ENCODE measurements at regions not wholly inside any gene's neighbourhood (a gene's known extent, or its start where the extent isn't known, plus 50 kb on each side); places are given as distances from the start of the nearest gene placed in this dataset.

DNA sequence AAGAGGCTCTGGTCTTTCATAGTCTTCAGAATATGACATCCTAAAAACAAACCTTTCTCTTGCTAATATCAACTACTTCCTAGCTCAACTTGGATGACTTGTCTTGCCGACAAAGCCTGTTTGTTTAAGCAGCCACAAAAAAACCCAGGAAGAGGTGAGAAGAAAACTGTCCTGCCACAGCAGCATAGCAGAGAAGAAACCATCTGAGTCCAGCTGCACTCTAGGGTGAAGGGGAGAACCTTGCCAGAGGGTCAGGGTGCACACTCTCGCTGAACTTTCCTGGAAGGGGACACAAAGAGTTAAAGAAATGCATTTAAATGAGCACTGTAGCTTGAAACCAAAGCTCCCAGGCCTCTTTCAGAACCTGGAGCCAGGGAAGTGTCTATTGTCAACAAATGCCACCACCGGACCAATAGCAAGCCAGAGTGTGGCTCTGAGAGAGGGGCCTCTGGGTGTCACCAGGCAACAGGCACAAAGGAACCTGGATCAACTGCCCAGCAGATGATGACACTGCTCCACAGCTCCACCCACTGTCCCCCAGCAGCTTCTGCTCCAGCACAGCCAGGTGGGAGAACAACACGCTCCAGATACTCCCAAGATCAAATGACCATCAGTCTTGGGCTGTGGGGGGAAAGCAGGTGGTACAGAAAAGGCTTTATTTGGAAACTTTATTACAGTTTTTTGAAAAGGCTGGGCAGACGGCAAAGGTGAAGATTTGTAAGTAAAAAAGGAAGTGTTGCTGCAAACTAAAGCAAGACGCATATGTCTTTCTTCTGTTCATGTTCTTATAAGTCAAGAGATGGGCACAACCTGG, 105.7 kb downstream of the RASSF10 start:
- H3K36me3 ChIP-seq (ENCODE audit: control insufficient read depth, insufficient read depth, low read length): no peaks in the 10 kb centered on the region
- peak overlapping the region; percentile 68 for H3K27ac ChIP-seq (ENCODE audit: low read depth, low read length)
- H3K27me3 ChIP-seq (ENCODE audit: control insufficient read depth, insufficient read depth, low read length): no peaks in the 10 kb centered on the region
- peak in 4 of 6 donors; percentile 43 to 84 (median 71) for DNase-seq (ENCODE audit: low read depth in 4 of 6, low spot score in 6 of 6)
- WGBS (ENCODE audit: insufficient coverage): 62% methylated on average over 4 of the region's 6 CpGs
- H3K4me1 ChIP-seq (ENCODE audit: control insufficient read depth, insufficient read depth, low read length): peaks cover 23% of the 10 kb centered on the region
- H3K9me3 ChIP-seq (ENCODE audit: control insufficient read depth, insufficient read depth, low read length): no peaks in the 10 kb centered on the region
- no peak overlapping the region for H3K4me3 ChIP-seq (ENCODE audit: low read depth, low read length)

- no peaks in the 10 kb centered on the region for H3K27me3 ChIP-seq (ENCODE audit: control insufficient read depth, insufficient read depth, low read length)
- H3K36me3 ChIP-seq (ENCODE audit: control insufficient read depth, insufficient read depth, low read length): no peaks in the 10 kb centered on the region
- H3K4me3 ChIP-seq (ENCODE audit: low read depth, low read length): no peak overlapping the region
- peaks cover 23% of the 10 kb centered on the region for H3K4me1 ChIP-seq (ENCODE audit: control insufficient read depth, insufficient read depth, low read length)
- no peak for DNase-seq (ENCODE audit: low read depth in 4 of 6, low spot score in 6 of 6)
- no peaks in the 10 kb centered on the region for H3K9me3 ChIP-seq (ENCODE audit: control insufficient read depth, insufficient read depth, low read length)
- 0% methylated on average over 1 of the region's 1 CpG for WGBS (ENCODE audit: insufficient coverage)
- peak overlapping the region; percentile 68 for H3K27ac ChIP-seq (ENCODE audit: low read depth, low read length)
These were observed 106.2 kb downstream of the RASSF10 start for GRCh38 chr11:13115380-13115675.

DNA sequence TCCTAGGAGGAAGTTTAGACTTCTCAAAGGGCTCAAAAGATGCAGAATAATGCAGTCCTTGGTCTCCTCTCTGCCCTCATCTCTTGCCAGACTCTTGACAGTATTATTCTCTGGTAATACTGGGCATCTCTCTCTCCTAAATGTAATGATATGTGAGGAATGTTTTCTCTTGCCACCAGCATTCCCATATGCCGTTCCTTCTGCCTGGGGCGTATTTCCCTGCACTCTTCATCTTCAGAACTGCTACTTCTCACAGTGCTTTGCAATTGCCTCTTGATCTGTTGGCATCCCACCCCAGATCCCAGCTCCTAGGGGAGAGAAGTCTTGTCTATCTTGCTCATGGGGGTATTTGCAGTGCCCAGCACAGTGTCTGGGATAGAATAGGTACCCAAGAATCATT, 107.4 kb downstream of the RASSF10 start:
- H3K4me3 ChIP-seq (ENCODE audit: low read depth, low read length): no peak overlapping the region
- DNase-seq (ENCODE audit: low read depth in 4 of 6, low spot score in 6 of 6): no peak
- H3K27me3 ChIP-seq (ENCODE audit: control insufficient read depth, insufficient read depth, low read length): no peaks in the 10 kb centered on the region
- H3K36me3 ChIP-seq (ENCODE audit: control insufficient read depth, insufficient read depth, low read length): no peaks in the 10 kb centered on the region
- H3K27ac ChIP-seq (ENCODE audit: low read depth, low read length): no peak overlapping the region
- no peaks in the 10 kb centered on the region for H3K9me3 ChIP-seq (ENCODE audit: control insufficient read depth, insufficient read depth, low read length)
- no CpG with 5 or more reads among the region's 2 CpGs for WGBS (ENCODE audit: insufficient coverage)
- H3K4me1 ChIP-seq (ENCODE audit: control insufficient read depth, insufficient read depth, low read length): peaks cover 18% of the 10 kb centered on the region

GRCh38 chr11:13117344-13117743, 108.2 kb downstream of the RASSF10 start:
- no peak for DNase-seq (ENCODE audit: low read depth in 4 of 6, low spot score in 6 of 6)
- H3K36me3 ChIP-seq (ENCODE audit: control insufficient read depth, insufficient read depth, low read length): no peaks in the 10 kb centered on the region
- 0% methylated on average over 2 of the region's 4 CpGs for WGBS (ENCODE audit: insufficient coverage)
- no peaks in the 10 kb centered on the region for H3K27me3 ChIP-seq (ENCODE audit: control insufficient read depth, insufficient read depth, low read length)
- peaks cover 18% of the 10 kb centered on the region for H3K4me1 ChIP-seq (ENCODE audit: control insufficient read depth, insufficient read depth, low read length)
- no peak overlapping the region for H3K4me3 ChIP-seq (ENCODE audit: low read depth, low read length)
- no peaks in the 10 kb centered on the region for H3K9me3 ChIP-seq (ENCODE audit: control insufficient read depth, insufficient read depth, low read length)
- H3K27ac ChIP-seq (ENCODE audit: low read depth, low read length): no peak overlapping the region

- H3K27ac ChIP-seq (ENCODE audit: low read depth, low read length): no peak overlapping the region
- no peaks in the 10 kb centered on the region for H3K36me3 ChIP-seq (ENCODE audit: control insufficient read depth, insufficient read depth, low read length)
- no peaks in the 10 kb centered on the region for H3K27me3 ChIP-seq (ENCODE audit: control insufficient read depth, insufficient read depth, low read length)
- peaks cover 4% of the 10 kb centered on the region for H3K9me3 ChIP-seq (ENCODE audit: control insufficient read depth, insufficient read depth, low read length)
- WGBS (ENCODE audit: insufficient coverage): 83% methylated on average over 4 of the region's 5 CpGs
- H3K4me1 ChIP-seq (ENCODE audit: control insufficient read depth, insufficient read depth, low read length): peaks cover 16% of the 10 kb centered on the region
- DNase-seq (ENCODE audit: low read depth in 4 of 6, low spot score in 6 of 6): no peak
- no peak overlapping the region for H3K4me3 ChIP-seq (ENCODE audit: low read depth, low read length)
These were observed 109.1 kb downstream of the RASSF10 start for GRCh38 chr11:13118194-13118593.

DNA sequence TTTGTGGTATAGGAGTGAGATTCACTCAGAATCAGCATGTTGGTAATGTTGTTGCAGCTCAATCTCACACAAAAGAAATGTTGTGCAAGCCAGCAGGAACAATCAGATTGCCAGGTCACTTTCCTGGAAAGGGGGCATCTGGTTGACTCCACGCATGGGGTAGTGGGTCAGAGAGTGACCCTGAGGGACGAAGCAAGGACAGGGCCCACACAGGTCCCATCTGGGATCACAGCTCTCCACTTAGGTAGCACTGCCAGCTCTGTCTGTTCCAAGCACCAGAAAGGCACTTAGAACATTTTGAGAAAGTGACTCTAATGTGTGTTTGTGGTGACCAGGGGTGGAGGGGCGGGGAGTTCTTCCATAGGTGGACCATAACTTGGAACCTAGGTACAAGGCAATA, 109.5 kb downstream of the RASSF10 start:
- 94% methylated on average over 3 of the region's 3 CpGs for WGBS (ENCODE audit: insufficient coverage)
- Histone ChIP-seq H3K27ac (ENCODE audit: low read depth, low read length) (no peak overlapping the region), H3K36me3 (ENCODE audit: control insufficient read depth, insufficient read depth, low read length) (no peaks in the 10 kb centered on the region)

DNA sequence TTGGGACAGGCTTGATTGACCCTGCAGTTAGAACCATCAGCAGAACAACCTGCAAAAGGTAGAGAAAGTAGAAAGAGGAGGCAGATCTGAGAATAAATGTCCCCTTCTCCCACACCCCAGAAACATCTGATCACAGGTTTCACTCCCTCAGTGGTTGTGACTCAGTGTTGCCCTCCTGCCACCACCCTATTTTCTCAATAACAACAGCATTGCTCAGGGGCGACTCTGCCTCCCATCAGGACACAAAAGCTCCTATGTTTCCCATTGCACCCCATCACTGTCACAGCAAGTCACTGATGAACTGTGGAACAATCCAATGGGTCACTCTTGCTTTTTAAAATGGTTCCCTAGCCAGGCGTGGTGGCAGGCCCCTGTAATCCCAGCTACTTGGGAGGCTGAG, 110.2 kb downstream of the RASSF10 start:
- Histone ChIP-seq H3K36me3 (ENCODE audit: control insufficient read depth, insufficient read depth, low read length) (no peaks in the 10 kb centered on the region), H3K9me3 (ENCODE audit: control insufficient read depth, insufficient read depth, low read length) (peaks cover 5% of the 10 kb centered on the region), H3K27me3 (ENCODE audit: control insufficient read depth, insufficient read depth, low read length) (no peaks in the 10 kb centered on the region), H3K4me1 (ENCODE audit: control insufficient read depth, insufficient read depth, low read length) (peaks cover 5% of the 10 kb centered on the region), H3K4me3 (ENCODE audit: low read depth, low read length) (no peak overlapping the region), H3K27ac (ENCODE audit: low read depth, low read length) (no peak overlapping the region)
- WGBS (ENCODE audit: insufficient coverage): 100% methylated on average over 2 of the region's 2 CpGs
- DNase-seq (ENCODE audit: low read depth in 4 of 6, low spot score in 6 of 6): no peak

More for the DNA sequence above, 109.5 kb downstream of the RASSF10 start:
- H3K9me3 ChIP-seq (ENCODE audit: control insufficient read depth, insufficient read depth, low read length): peaks cover 5% of the 10 kb centered on the region
- no peak for DNase-seq (ENCODE audit: low read depth in 4 of 6, low spot score in 6 of 6)
- no peaks in the 10 kb centered on the region for H3K27me3 ChIP-seq (ENCODE audit: control insufficient read depth, insufficient read depth, low read length)
- no peak overlapping the region for H3K4me3 ChIP-seq (ENCODE audit: low read depth, low read length)
- H3K4me1 ChIP-seq (ENCODE audit: control insufficient read depth, insufficient read depth, low read length): peaks cover 11% of the 10 kb centered on the region

DNA sequence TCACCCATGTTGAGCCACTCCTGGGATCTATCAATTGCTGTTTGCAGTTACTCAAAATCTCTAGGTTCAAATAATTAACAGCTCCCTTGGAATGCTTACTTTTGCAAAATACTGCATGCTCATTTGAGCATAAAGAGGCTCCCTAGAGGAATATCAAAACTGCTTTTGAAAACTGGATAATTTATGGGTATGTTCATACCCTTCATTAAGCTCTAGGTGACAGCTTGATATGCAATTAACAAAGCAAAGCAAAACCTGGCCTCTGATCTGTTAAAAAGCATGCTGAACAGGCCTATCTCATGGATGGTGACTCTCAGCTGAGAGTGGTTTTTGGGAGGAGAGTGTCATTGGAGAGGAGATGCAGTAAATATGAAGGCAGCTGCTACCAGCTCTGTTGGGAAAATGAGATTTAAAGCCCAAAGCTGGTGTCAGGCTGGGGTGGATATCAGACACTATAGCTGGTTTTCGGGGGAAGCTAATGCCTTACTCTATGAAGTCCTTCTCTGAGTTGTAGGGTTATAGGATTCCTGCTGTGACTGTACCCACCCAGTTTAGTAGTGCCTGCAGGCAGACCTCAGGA, 110.9 kb downstream of the RASSF10 start:
- WGBS (ENCODE audit: insufficient coverage): 33% methylated on average over 1 of the region's 1 CpG
- Histone ChIP-seq H3K4me1 (ENCODE audit: control insufficient read depth, insufficient read depth, low read length) (no peaks in the 10 kb centered on the region), H3K27ac (ENCODE audit: low read depth, low read length) (no peak overlapping the region), H3K36me3 (ENCODE audit: control insufficient read depth, insufficient read depth, low read length) (no peaks in the 10 kb centered on the region), H3K27me3 (ENCODE audit: control insufficient read depth, insufficient read depth, low read length) (no peaks in the 10 kb centered on the region), H3K9me3 (ENCODE audit: control insufficient read depth, insufficient read depth, low read length) (peaks cover 5% of the 10 kb centered on the region), H3K4me3 (ENCODE audit: low read depth, low read length) (no peak overlapping the region)
- peak in 2 of 6 donors; percentile 27 to 34 for DNase-seq (ENCODE audit: low read depth in 4 of 6, low spot score in 6 of 6)

DNA sequence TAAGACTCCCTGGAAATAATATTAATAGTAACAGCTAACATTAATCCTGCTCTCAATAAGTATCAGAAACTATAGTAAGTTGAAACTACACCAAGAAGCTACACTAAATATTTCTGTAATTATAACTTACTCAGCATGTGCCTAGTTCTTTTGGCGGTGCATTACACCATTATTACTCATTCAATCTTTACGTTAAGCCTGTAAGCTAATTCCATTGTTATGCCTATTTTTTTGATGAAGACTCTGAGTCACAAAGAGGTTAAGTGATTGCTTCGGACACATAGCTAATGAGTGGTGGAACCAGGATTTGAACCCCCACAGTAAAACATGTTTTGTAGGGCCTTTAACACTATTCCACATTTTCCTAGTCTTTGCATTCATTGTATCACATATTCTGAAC, 111.6 kb downstream of the RASSF10 start:
- DNase-seq (ENCODE audit: low read depth in 4 of 6, low spot score in 6 of 6): no peak
- WGBS (ENCODE audit: insufficient coverage): no CpG with 5 or more reads among the region's 3 CpGs
- no peaks in the 10 kb centered on the region for H3K36me3 ChIP-seq (ENCODE audit: control insufficient read depth, insufficient read depth, low read length)
- no peak overlapping the region for H3K27ac ChIP-seq (ENCODE audit: low read depth, low read length)
- peaks cover 5% of the 10 kb centered on the region for H3K9me3 ChIP-seq (ENCODE audit: control insufficient read depth, insufficient read depth, low read length)
- no peak overlapping the region for H3K4me3 ChIP-seq (ENCODE audit: low read depth, low read length)
- H3K4me1 ChIP-seq (ENCODE audit: control insufficient read depth, insufficient read depth, low read length): no peaks in the 10 kb centered on the region
- no peaks in the 10 kb centered on the region for H3K27me3 ChIP-seq (ENCODE audit: control insufficient read depth, insufficient read depth, low read length)

GRCh38 chr11:13126430-13126829, 117.3 kb downstream of the RASSF10 start:
- DNase-seq (ENCODE audit: low read depth in 4 of 6, low spot score in 6 of 6): peak in 2 of 6 donors; percentile 32 to 55
- no peak overlapping the region for H3K4me3 ChIP-seq (ENCODE audit: low read depth, low read length)
- peaks cover 7% of the 10 kb centered on the region for H3K9me3 ChIP-seq (ENCODE audit: control insufficient read depth, insufficient read depth, low read length)
- WGBS (ENCODE audit: insufficient coverage): 14% methylated on average over 3 of the region's 7 CpGs
- H3K36me3 ChIP-seq (ENCODE audit: control insufficient read depth, insufficient read depth, low read length): no peaks in the 10 kb centered on the region
- H3K27ac ChIP-seq (ENCODE audit: low read depth, low read length): no peak overlapping the region
- peaks cover 6% of the 10 kb centered on the region for H3K4me1 ChIP-seq (ENCODE audit: control insufficient read depth, insufficient read depth, low read length)
- H3K27me3 ChIP-seq (ENCODE audit: control insufficient read depth, insufficient read depth, low read length): no peaks in the 10 kb centered on the region

All from spinal cord (tissue), 9 donors.